K562 (cell line): ENCODE measurements at regions not wholly inside any gene's neighbourhood (a gene's known extent, or its start where the extent isn't known, plus 50 kb on each side); places are given as distances from the start of the nearest gene placed in this dataset.

ENCODE experiments used
- ATAC-seq: fragments of 200-7000 bp; cut with Tn5 transposase; 3 replicates; pipeline ENCODE4 v1.9.1; 2020; ENCODE audit warnings: moderate library complexity
- BruUV-seq: library from RNA; stranded (reverse); fragments of 400-500 nt; replicated peaks from 2 replicates; lab custom pipeline; 2021; lab: Mats Ljungman, UMichigan
- CTCF ChIA-PET: fragments of 300-600 bp; formaldehyde crosslinking; extraction: SDS; loops from one replicate; lab custom pipeline; 2021; ENCODE audit warnings: low intra/inter-chr PET ratio; lab: Yijun Ruan, JAX
- POLR2A ChIA-PET: fragments of 300-600, 350-650 bp; sonication (Branson Sonifier 250); formaldehyde crosslinking; extraction: SDS; loops from one replicate; lab custom pipeline; 2021; ENCODE audit warnings: antibody characterized with exemption, inconsistent platforms; lab: Yijun Ruan, JAX
- DNase-seq, 4 experiments: peaks; one replicate each; pipeline versions ENCODE4 v3.0.0 to v3.0.0-alpha.2; 2011 to 2018; ENCODE audit warnings: low spot score in 3 of 4, mixed read lengths in 3 of 4; ENCODE audit errors: extremely low read depth in 1 of 4
- FAIRE-seq: peaks from 2 replicates; lab custom pipeline; 2011; peaks lifted over from hg19 to GRCh38; lab: Jason Lieb, UNC
- H2AFZ ChIP-seq: 2 replicates; pipeline ENCODE4 v1.6.0; 2011; ENCODE audit warnings: low read depth, low read length, control low read depth, inconsistent platforms
- H3K27ac ChIP-seq: fragments of 200-600 bp; 3 replicates; pipeline ENCODE4 v1.8.0; 2011; ENCODE audit warnings: low read depth, mild to moderate bottlenecking, control low read depth, inconsistent platforms, low read length, moderate library complexity, mixed read lengths; ENCODE audit errors: extremely low read depth
- H3K27me3 ChIP-seq, 2 experiments: fragments of 300-600 bp in 1 of 2; 2 replicates in 1 of 2; 3 replicates in 1 of 2; pipeline versions ENCODE4 v1.6.0 to v1.8.0; 2011; ENCODE audit warnings: inconsistent platforms in 2 of 2, low read length in 2 of 2, mild to moderate bottlenecking in 1 of 2, mixed read lengths in 1 of 2, moderate library complexity in 1 of 2; ENCODE audit not compliant: control insufficient read depth in 2 of 2, insufficient read depth in 2 of 2
- H3K36me3 ChIP-seq: fragments of 300-600 bp; 3 replicates; pipeline ENCODE4 v1.8.0; 2011; ENCODE audit warnings: mild to moderate bottlenecking, low read length, inconsistent platforms; ENCODE audit not compliant: control insufficient read depth, insufficient read depth
- H3K4me1 ChIP-seq, 2 experiments: fragments of 200-600 bp in 1 of 2; replicated peaks in 1 of 2; 2 replicates in 1 of 2; 3 replicates in 1 of 2; pipeline versions ENCODE4 v1.5.1 to v1.8.0; 2011; ENCODE audit warnings: inconsistent platforms in 2 of 2, low read length in 2 of 2, mild to moderate bottlenecking in 1 of 2, mixed read lengths in 1 of 2, moderate library complexity in 1 of 2; ENCODE audit not compliant: control insufficient read depth in 2 of 2, insufficient read depth in 2 of 2
- H3K4me2 ChIP-seq: 2 replicates; pipeline ENCODE4 v1.6.1; 2011; ENCODE audit warnings: low read length, control low read depth, inconsistent platforms, mixed read lengths; ENCODE audit not compliant: insufficient read depth
- H3K4me3 ChIP-seq: fragments of 200-600 bp; sonication (generic), shearing (Covaris generic); 2 replicates; pipeline ENCODE4 v1.5.1; 2016; ENCODE audit warnings: control low read depth, inconsistent platforms
- H3K79me2 ChIP-seq: fragments of 200-600 bp; 3 replicates; pipeline ENCODE4 v1.8.0; 2011; ENCODE audit warnings: low read length, inconsistent platforms; ENCODE audit not compliant: control insufficient read depth, insufficient read depth
- H3K9ac ChIP-seq, 2 experiments: 2 replicates each; pipeline versions ENCODE4 v1.6.0 to v1.6.1; 2011; ENCODE audit warnings: low read depth in 2 of 2, low read length in 2 of 2, control low read depth in 1 of 2, inconsistent platforms in 1 of 2, mild to moderate bottlenecking in 1 of 2, mixed read lengths in 1 of 2; ENCODE audit not compliant: insufficient read depth in 1 of 2
- H3K9me1 ChIP-seq: one replicate; pipeline ENCODE4 v1.6.0; 2011; ENCODE audit warnings: inconsistent platforms, mild to moderate bottlenecking, low read length, moderate library complexity; ENCODE audit not compliant: control insufficient read depth, insufficient read depth
- H3K9me3 ChIP-seq: replicated peaks from 2 replicates; pipeline ENCODE4 v1.5.1; 2011; ENCODE audit warnings: low read depth, low read length, inconsistent platforms; ENCODE audit not compliant: control insufficient read depth, insufficient read depth
- H4K20me1 ChIP-seq: replicated peaks from 2 replicates; pipeline ENCODE4 v1.6.1; 2011; ENCODE audit warnings: low read length, inconsistent platforms, mixed read lengths; ENCODE audit not compliant: control insufficient read depth, insufficient read depth
- CHCHD3 ChIP-seq: fragments of 250-450 bp; sonication (Bioruptor Pico); IDR thresholded peaks from 2 replicates; pipeline ENCODE4 v2.1.2; 2022; ENCODE audit warnings: mild to moderate bottlenecking
- CXXC5 ChIP-seq: fragments of 250-450 bp; sonication (Bioruptor Pico); IDR thresholded peaks from 2 replicates; pipeline ENCODE4 v1.8.0; 2022; ENCODE audit warnings: inconsistent platforms, mild to moderate bottlenecking, moderate library complexity
- FUS ChIP-seq: fragments of 200-400 bp; formaldehyde crosslinking; optimal IDR thresholded peaks from 2 replicates; pipeline ENCODE3; 2017; ENCODE audit warnings: low read depth, low read length
- HNRNPH1 ChIP-seq: fragments of 200-400 bp; formaldehyde crosslinking; optimal IDR thresholded peaks from 2 replicates; pipeline ENCODE3; 2017; ENCODE audit warnings: low read depth, mild to moderate bottlenecking, low read length, moderate library complexity
- KLF16 ChIP-seq: IDR thresholded peaks from 2 replicates; pipeline ENCODE4 v1.6.1; 2016; ENCODE audit warnings: antibody characterized with exemption
- L3MBTL2 ChIP-seq: fragments of 450-650 bp; IDR thresholded peaks from 2 replicates; pipeline ENCODE4 v1.6.1; 2016; ENCODE audit warnings: mild to moderate bottlenecking, moderate library complexity
- MTA3 ChIP-seq: fragments of 450-650 bp; formaldehyde crosslinking; IDR thresholded peaks from 2 replicates; pipeline ENCODE4 v1.6.1; 2017; ENCODE audit warnings: mild to moderate bottlenecking, borderline replicate concordance
- MTF1 ChIP-seq: fragments of 250-450 bp; sonication (Bioruptor Pico); IDR thresholded peaks from 2 replicates; pipeline ENCODE4 v1.9.0; 2021; ENCODE audit warnings: moderate library complexity, mild to moderate bottlenecking, inconsistent platforms, borderline replicate concordance
- NFRKB ChIP-seq: fragments of 450-650 bp; IDR thresholded peaks from 2 replicates; pipeline ENCODE4 v1.6.1; 2016; ENCODE audit warnings: low read depth
- RAD21 ChIP-seq, 2 experiments: fragments of 250-450 bp in 1 of 2; fragments of 450-650 bp in 1 of 2; sonication (Bioruptor Pico) in 1 of 2; formaldehyde crosslinking in 1 of 2; IDR thresholded peaks in 1 of 2; conservative IDR thresholded peaks in 1 of 2; 2 replicates each; pipeline versions ENCODE4 v1.4.0 to v1.8.0; 2020 to 2022; ENCODE audit warnings: mild to moderate bottlenecking in 2 of 2, moderate library complexity in 1 of 2
- RBM14 ChIP-seq: fragments of 200-400 bp; formaldehyde crosslinking; IDR thresholded peaks from 2 replicates; pipeline ENCODE4 v1.6.1; 2018; ENCODE audit warnings: low read depth, mild to moderate bottlenecking, low read length, moderate library complexity, borderline replicate concordance; ENCODE audit not compliant: insufficient read depth
- SMARCE1 ChIP-seq: fragments of 450-650 bp; IDR thresholded peaks from 2 replicates; pipeline ENCODE4 v1.7.1; 2016; ENCODE audit warnings: mild to moderate bottlenecking
- TARDBP ChIP-seq: fragments of 450-650 bp; IDR thresholded peaks from 2 replicates; pipeline ENCODE4 v1.6.1; 2016
- TRIM24 ChIP-seq, 2 experiments: fragments of 450-650 bp; IDR thresholded peaks; 2 replicates each; pipeline ENCODE4 v1.6.1; 2016
- ZNF347 ChIP-seq: fragments of 450-650 bp; formaldehyde crosslinking; IDR thresholded peaks from 2 replicates; pipeline ENCODE4 v1.4.0; 2020; ENCODE audit warnings: low read depth, mild to moderate bottlenecking, moderate library complexity
- ZNF41 ChIP-seq: fragments of 250-450 bp; sonication (Bioruptor Pico); conservative IDR thresholded peaks from 2 replicates; pipeline ENCODE4 v1.4.0; 2020; ENCODE audit warnings: mild to moderate bottlenecking
- ZNF780A ChIP-seq: fragments of 250-450 bp; sonication (Bioruptor Pico); IDR thresholded peaks from 2 replicates; pipeline ENCODE4 v1.5.0; 2021; ENCODE audit warnings: mild to moderate bottlenecking
- whole genome bisulfite sequencing: fragments of 100-300 bp; shearing (Covaris generic); methylation state at CpG from one replicate; pipeline ENCODE4 v1.1.6; 2016; ENCODE audit warnings: low coverage, mixed read lengths; ENCODE audit not compliant: insufficient coverage; ENCODE audit errors: missing lambda C conversion rate; 5-methylcytosine and 5-hydroxymethylcytosine counted together
- in situ Hi-C: fragments of 300-500 bp; cut with MboI; formaldehyde crosslinking; loops from 4 replicates; pipeline ENCODE4 v1.15.0; 2018; ENCODE audit warnings: inconsistent platforms, mixed read lengths
- intact Hi-C: fragments of 100-400 bp; cut with micrococcal nuclease; formaldehyde crosslinking; loops from 2 replicates; pipeline ENCODE4 v1.14.2; 2022
- TF ChIP-seq, protein P1 (sequence below): fragments of 250-450 bp; sonication (Bioruptor Pico); IDR thresholded peaks from 2 replicates; pipeline ENCODE4 v1.4.0; 2020; ENCODE audit warnings: mild to moderate bottlenecking, moderate library complexity
- TF ChIP-seq, protein P2 (sequence below): sonication (generic); formaldehyde crosslinking; IDR thresholded peaks from 2 replicates; pipeline ENCODE4 v1.8.1; 2023; ENCODE audit warnings: mild to moderate bottlenecking, missing genetic modification reagents, moderate library complexity

DNA sequence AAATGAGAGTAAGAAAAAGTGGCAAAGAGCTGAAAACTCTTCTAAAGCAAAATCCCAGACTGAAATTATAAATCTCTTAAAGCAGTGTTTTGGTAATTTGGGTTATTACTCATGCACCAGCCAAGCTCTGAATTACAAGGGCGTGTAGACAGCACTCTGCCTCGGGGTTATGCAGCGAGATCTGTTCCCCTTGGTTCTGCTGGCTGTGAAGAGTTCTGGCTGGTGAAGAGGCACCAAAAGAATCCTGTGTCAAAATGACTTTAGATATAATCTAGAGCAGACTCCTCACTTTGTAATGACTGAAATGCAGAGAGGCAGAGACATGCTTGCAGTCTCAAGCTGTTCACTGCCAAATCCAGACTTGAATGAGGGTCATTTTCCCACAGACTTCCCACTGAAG, 461.8 kb upstream of the CXADR start:
- FAIRE-seq (no peak), ATAC-seq (no peak), DNase-seq (no peak)
- Histone ChIP-seq H3K4me3 (no peak overlapping the region), H3K9me3 (no peaks in the 10 kb centered on the region; the same call in 1 of the 2 replicates), H3K79me2 (no peaks in the 10 kb centered on the region), H3K4me1 (no peaks in the 10 kb centered on the region), H3K4me2 (no peak overlapping the region), H2AFZ (no peak overlapping the region), H3K9me1 (no peaks in the 10 kb centered on the region), H3K27ac (no peak overlapping the region), H4K20me1 (no peaks in the 10 kb centered on the region), H3K36me3 (no peaks in the 10 kb centered on the region), H3K9ac (no peak overlapping the region), H3K27me3 (no peaks in the 10 kb centered on the region)
- CTCF ChIA-PET: no interaction called here
- WGBS: 0% methylated on average over 3 of the region's 3 CpGs
- intact Hi-C loops: no loop called here
- no TSS peak for BruUV-seq
- in situ Hi-C loops: no loop called here
- POLR2A ChIA-PET: no interaction called here
- TF ChIP-seq CHCHD3 (CRISPR knock-in tag) (no peak), NFRKB (no peak), FUS (no peak), ZNF780A (CRISPR knock-in tag) (no peak), CXXC5 (CRISPR knock-in tag) (no peak), KLF16 (no peak), SMARCE1 (no peak), RAD21 (CRISPR knock-in tag; conservative IDR thresholded peaks at IDR 0.05 in 1 of 2, IDR thresholded peaks at IDR 0.05 in 1 of 2) (no peak), ZNF347 (no peak), RBM14 (no peak), HNRNPH1 (no peak), MTA3 (no peak), ZNF41 (CRISPR knock-in tag) (no peak), MTF1 (no peak), L3MBTL2 (no peak), TRIM24 (IDR thresholded peaks at IDR 0.05) (no peak), TARDBP (no peak)
- TF ChIP-seq, protein P1, sequence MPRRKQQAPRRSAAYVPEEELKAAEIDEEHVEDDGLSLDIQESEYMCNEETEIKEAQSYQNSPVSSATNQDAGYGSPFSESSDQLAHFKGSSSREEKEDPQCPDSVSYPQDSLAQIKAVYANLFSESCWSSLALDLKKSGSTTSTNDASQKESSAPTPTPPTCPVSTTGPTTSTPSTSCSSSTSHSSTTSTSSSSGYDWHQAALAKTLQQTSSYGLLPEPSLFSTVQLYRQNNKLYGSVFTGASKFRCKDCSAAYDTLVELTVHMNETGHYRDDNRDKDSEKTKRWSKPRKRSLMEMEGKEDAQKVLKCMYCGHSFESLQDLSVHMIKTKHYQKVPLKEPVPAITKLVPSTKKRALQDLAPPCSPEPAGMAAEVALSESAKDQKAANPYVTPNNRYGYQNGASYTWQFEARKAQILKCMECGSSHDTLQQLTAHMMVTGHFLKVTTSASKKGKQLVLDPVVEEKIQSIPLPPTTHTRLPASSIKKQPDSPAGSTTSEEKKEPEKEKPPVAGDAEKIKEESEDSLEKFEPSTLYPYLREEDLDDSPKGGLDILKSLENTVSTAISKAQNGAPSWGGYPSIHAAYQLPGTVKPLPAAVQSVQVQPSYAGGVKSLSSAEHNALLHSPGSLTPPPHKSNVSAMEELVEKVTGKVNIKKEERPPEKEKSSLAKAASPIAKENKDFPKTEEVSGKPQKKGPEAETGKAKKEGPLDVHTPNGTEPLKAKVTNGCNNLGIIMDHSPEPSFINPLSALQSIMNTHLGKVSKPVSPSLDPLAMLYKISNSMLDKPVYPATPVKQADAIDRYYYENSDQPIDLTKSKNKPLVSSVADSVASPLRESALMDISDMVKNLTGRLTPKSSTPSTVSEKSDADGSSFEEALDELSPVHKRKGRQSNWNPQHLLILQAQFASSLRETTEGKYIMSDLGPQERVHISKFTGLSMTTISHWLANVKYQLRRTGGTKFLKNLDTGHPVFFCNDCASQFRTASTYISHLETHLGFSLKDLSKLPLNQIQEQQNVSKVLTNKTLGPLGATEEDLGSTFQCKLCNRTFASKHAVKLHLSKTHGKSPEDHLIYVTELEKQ: no peak
- TF ChIP-seq, protein P2, sequence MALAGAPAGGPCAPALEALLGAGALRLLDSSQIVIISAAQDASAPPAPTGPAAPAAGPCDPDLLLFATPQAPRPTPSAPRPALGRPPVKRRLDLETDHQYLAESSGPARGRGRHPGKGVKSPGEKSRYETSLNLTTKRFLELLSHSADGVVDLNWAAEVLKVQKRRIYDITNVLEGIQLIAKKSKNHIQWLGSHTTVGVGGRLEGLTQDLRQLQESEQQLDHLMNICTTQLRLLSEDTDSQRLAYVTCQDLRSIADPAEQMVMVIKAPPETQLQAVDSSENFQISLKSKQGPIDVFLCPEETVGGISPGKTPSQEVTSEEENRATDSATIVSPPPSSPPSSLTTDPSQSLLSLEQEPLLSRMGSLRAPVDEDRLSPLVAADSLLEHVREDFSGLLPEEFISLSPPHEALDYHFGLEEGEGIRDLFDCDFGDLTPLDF (CRISPR knock-in tag): no peak
